AG04450 (cell line): ENCODE measurements at regions not wholly inside any gene's neighbourhood (a gene's known extent, or its start where the extent isn't known, plus 50 kb on each side); places are given as distances from the start of the nearest gene placed in this dataset.

Experiments used
- CTCF ChIA-PET: fragments of 300-600, 350-600 bp; formaldehyde crosslinking; extraction: SDS; loops from one replicate; lab custom pipeline; 2022; ENCODE audit warnings: antibody characterized with exemption, inconsistent platforms; lab: Charles Lee
- POLR2A ChIA-PET: fragments of 350-600 bp; formaldehyde crosslinking; extraction: SDS; loops from one replicate; lab custom pipeline; 2021; ENCODE audit warnings: antibody characterized with exemption, inconsistent platforms; lab: Yijun Ruan, JAX
- DNase-seq: peaks from one replicate; pipeline ENCODE4 v3.0.0-alpha.2; 2011; ENCODE audit warnings: low read depth, low spot score
- H3K27ac ChIP-seq: one replicate; pipeline ENCODE4 v1.5.1; 2012; ENCODE audit warnings: low read depth, low read length, control low read depth
- H3K27me3 ChIP-seq: one replicate; pipeline ENCODE4 v1.6.0; 2012; ENCODE audit warnings: low read length; ENCODE audit not compliant: control insufficient read depth, insufficient read depth
- H3K4me3 ChIP-seq: 2 replicates; pipeline ENCODE4 v1.5.1; 2011; ENCODE audit warnings: mild to moderate bottlenecking, low read depth, low read length, control low read depth
- H3K9me3 ChIP-seq: 2 replicates; pipeline ENCODE4 v1.5.1; 2012; ENCODE audit warnings: low read length; ENCODE audit not compliant: control insufficient read depth, insufficient read depth
- TF ChIP-seq, protein P1 (sequence below): IDR thresholded peaks from 2 replicates; pipeline ENCODE4 v1.5.1; 2011; ENCODE audit warnings: low read depth, low read length, control low read depth, inconsistent platforms

- TF ChIP-seq, protein P1, sequence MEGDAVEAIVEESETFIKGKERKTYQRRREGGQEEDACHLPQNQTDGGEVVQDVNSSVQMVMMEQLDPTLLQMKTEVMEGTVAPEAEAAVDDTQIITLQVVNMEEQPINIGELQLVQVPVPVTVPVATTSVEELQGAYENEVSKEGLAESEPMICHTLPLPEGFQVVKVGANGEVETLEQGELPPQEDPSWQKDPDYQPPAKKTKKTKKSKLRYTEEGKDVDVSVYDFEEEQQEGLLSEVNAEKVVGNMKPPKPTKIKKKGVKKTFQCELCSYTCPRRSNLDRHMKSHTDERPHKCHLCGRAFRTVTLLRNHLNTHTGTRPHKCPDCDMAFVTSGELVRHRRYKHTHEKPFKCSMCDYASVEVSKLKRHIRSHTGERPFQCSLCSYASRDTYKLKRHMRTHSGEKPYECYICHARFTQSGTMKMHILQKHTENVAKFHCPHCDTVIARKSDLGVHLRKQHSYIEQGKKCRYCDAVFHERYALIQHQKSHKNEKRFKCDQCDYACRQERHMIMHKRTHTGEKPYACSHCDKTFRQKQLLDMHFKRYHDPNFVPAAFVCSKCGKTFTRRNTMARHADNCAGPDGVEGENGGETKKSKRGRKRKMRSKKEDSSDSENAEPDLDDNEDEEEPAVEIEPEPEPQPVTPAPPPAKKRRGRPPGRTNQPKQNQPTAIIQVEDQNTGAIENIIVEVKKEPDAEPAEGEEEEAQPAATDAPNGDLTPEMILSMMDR = no peak
- Histone ChIP-seq H3K27me3 (no peaks in the 10 kb centered on the region), H3K4me3 (no peak overlapping the region), H3K27ac (no peak overlapping the region), H3K9me3 (peaks cover 52% of the 10 kb centered on the region)
- DNase-seq = no peak
- CTCF ChIA-PET = no interaction called here
- POLR2A ChIA-PET = no interaction called here
Measured at GRCh38 chr19:28583713-28584112, 629.2 kb downstream of the UQCRFS1 start.

GRCh38 chr19:28583242-28583641 lies 629.7 kb downstream of the UQCRFS1 start:
- POLR2A ChIA-PET = no interaction called here
- DNase-seq = no peak
- Histone ChIP-seq H3K27ac (no peak overlapping the region), H3K4me3 (no peak overlapping the region), H3K9me3 (peaks cover 52% of the 10 kb centered on the region), H3K27me3 (no peaks in the 10 kb centered on the region)
- TF ChIP-seq, protein P1 = no peak
- CTCF ChIA-PET = no interaction called here

- Histone ChIP-seq H3K9me3 (peaks cover 53% of the 10 kb centered on the region), H3K27me3 (no peaks in the 10 kb centered on the region), H3K4me3 (no peak overlapping the region), H3K27ac (no peak overlapping the region)
- no peak for DNase-seq
- TF ChIP-seq, protein P1 = no peak
- ChIA-PET CTCF (no interaction called here), POLR2A (no interaction called here)
Measured at GRCh38 chr19:28582796-28583195, 630.2 kb downstream of the UQCRFS1 start.

DNA sequence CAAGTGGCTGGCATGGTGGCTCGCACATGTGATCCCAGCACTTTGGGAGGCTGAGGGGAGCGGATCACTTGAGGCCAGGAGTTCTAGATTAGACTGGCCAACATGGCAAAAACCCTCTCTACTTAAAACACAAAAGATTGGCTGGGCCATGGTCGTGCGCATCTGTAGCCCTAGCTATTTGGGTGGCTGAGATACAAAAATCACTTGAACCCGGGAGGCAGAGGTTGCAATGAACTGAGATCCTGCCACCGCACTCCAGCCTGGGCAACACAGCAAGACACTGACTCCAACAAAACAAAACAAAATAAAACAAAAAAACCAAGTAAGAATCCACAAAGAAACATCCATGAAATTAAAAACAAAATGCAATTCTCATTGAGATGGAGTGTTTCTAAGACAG lies 630.6 kb downstream of the UQCRFS1 start:
- Histone ChIP-seq H3K27me3 (no peaks in the 10 kb centered on the region), H3K9me3 (peaks cover 55% of the 10 kb centered on the region), H3K4me3 (no peak overlapping the region), H3K27ac (no peak overlapping the region)
- DNase-seq = no peak
- ChIA-PET POLR2A (no interaction called here), CTCF (no interaction called here)
- TF ChIP-seq, protein P1 = no peak

DNA sequence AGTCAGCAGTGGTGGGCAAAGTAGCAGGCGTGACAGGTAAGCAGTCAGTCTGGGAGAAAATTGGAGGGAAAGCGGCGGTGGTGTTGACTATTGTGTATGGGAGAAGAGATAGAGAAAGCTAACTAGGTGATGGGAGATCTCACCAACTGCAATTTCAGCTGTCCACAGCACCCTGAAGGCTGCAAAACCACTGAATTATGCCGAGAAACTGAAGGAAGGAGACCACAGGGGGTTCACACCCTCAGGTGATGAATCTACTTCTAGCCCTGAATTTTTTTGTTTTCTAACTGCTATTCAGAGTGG lies 631.5 kb downstream of the UQCRFS1 start:
- no peak for DNase-seq
- peaks cover 46% of the 10 kb centered on the region for H3K9me3 ChIP-seq
- no peak overlapping the region for H3K4me3 ChIP-seq
- POLR2A ChIA-PET = no interaction called here
- CTCF ChIA-PET = interaction anchor here (0.7 kb wide), 1 partner anchor 122 kb away, joined by 6 read pairs; no protein-coding TSS in a partner anchor
- no peaks in the 10 kb centered on the region for H3K27me3 ChIP-seq
- no peak overlapping the region for H3K27ac ChIP-seq
- TF ChIP-seq, protein P1 = no peak
